AG04450 (cell line): ENCODE measurements at regions not wholly inside any gene's neighbourhood (a gene's known extent, or its start where the extent isn't known, plus 50 kb on each side); places are given as distances from the start of the nearest gene placed in this dataset.

Experiments used
- CTCF ChIA-PET: fragments of 300-600, 350-600 bp; formaldehyde crosslinking; extraction: SDS; loops from one replicate; lab custom pipeline; 2022; ENCODE audit warnings: antibody characterized with exemption, inconsistent platforms; lab: Charles Lee
- POLR2A ChIA-PET: fragments of 350-600 bp; formaldehyde crosslinking; extraction: SDS; loops from one replicate; lab custom pipeline; 2021; ENCODE audit warnings: antibody characterized with exemption, inconsistent platforms; lab: Yijun Ruan, JAX
- DNase-seq: peaks from one replicate; pipeline ENCODE4 v3.0.0-alpha.2; 2011; ENCODE audit warnings: low read depth, low spot score
- H3K27ac ChIP-seq: one replicate; pipeline ENCODE4 v1.5.1; 2012; ENCODE audit warnings: low read depth, low read length, control low read depth
- H3K27me3 ChIP-seq: one replicate; pipeline ENCODE4 v1.6.0; 2012; ENCODE audit warnings: low read length; ENCODE audit not compliant: control insufficient read depth, insufficient read depth
- H3K4me3 ChIP-seq: 2 replicates; pipeline ENCODE4 v1.5.1; 2011; ENCODE audit warnings: mild to moderate bottlenecking, low read depth, low read length, control low read depth
- H3K9me3 ChIP-seq: 2 replicates; pipeline ENCODE4 v1.5.1; 2012; ENCODE audit warnings: low read length; ENCODE audit not compliant: control insufficient read depth, insufficient read depth
- CTCF ChIP-seq: IDR thresholded peaks from 2 replicates; pipeline ENCODE4 v1.5.1; 2011; ENCODE audit warnings: low read depth, low read length, control low read depth, inconsistent platforms

DNA sequence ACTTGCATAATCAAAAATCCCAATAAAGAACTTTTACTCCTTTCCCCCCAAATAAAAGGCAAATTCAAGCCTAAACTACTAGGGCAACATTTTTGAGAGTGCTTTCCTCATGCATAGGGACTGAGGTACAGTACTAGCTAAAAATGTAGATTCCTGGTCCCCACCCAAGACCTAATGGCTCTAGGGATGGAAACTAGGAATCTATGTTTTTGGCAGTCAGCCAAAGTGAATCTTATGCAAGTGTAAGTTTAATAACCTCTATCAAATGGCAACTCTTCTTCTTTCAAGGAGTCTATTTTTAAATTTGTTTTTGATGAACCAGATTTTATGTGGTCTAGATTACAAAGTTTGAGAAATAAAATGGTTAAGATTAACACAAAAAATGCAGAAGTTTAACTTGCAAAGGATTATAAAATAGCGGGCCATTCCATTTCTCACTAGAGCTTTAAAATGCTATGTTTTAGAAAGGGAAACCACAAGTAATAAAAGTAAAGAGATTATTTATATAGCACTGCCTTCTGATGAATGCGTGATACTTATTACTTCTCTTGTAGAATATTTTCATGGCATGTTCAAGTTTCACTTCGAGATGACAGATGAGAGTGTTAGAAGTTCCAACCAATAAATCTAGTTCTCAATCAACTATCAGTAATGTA is 70.4 kb upstream of the MDFIC start:
- CTCF ChIA-PET: interaction anchor here (1.6 kb wide), 1 partner anchor 770 kb away, joined by 3 read pairs; no protein-coding TSS in a partner anchor
- Histone ChIP-seq H3K4me3 (no peak overlapping the region), H3K27ac (no peak overlapping the region), H3K9me3 (no peaks in the 10 kb centered on the region), H3K27me3 (no peaks in the 10 kb centered on the region)
- DNase-seq: no peak
- POLR2A ChIA-PET: no interaction called here
- TF ChIP-seq CTCF: no peak

DNA sequence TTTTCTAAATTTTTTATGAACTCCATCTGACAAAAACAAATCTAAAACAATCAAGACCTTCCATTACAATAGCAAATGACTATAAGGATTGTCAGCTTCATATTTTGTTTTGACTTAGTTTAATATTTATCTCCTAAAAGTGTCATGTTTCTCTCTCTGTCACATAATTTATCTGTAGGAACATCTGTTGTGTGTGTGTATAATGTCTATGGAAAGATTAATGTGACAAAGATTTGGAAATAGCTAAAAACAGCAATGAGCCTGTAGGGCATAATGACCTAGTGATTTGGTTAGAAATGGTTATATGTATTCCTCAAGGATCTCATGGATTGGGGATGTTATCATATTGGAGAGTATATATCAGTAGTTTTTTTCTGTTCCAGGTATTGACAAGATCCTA is 69.6 kb upstream of the MDFIC start:
- H3K27ac ChIP-seq: no peak overlapping the region
- H3K9me3 ChIP-seq: no peaks in the 10 kb centered on the region
- H3K4me3 ChIP-seq: no peak overlapping the region
- TF ChIP-seq CTCF: no peak
- no peaks in the 10 kb centered on the region for H3K27me3 ChIP-seq
- POLR2A ChIA-PET: no interaction called here
- DNase-seq: no peak
- CTCF ChIA-PET: interaction anchor here (1.6 kb wide), 1 partner anchor 771 kb away, joined by 3 read pairs; no protein-coding TSS in a partner anchor

DNA sequence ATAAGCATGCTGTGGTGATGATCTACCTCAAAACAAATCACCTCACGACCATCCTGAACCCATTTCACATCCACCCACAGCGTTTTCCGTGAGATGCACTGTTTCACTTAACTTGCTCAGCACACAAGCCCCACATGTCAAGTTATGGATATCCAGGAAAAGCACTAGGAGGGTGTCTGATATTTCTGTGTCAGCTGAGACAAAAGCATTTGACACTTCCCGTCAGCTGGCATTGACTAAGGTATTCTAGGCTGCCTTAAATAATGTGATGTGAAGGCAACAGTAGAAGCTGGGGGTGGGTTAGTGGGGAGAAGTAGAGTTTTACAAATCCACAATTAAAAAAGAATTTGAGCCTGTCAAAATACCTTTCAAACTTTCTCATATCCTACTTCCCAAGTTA is 68.7 kb upstream of the MDFIC start:
- no peak for DNase-seq
- Histone ChIP-seq H3K27me3 (no peaks in the 10 kb centered on the region), H3K9me3 (no peaks in the 10 kb centered on the region), H3K4me3 (no peak overlapping the region), H3K27ac (no peak overlapping the region)
- ChIA-PET CTCF (interaction anchor here (1.2 kb wide), 1 partner anchor 827 kb away, joined by 3 read pairs; no protein-coding TSS in a partner anchor), POLR2A (no interaction called here)
- no peak for TF ChIP-seq CTCF

DNA sequence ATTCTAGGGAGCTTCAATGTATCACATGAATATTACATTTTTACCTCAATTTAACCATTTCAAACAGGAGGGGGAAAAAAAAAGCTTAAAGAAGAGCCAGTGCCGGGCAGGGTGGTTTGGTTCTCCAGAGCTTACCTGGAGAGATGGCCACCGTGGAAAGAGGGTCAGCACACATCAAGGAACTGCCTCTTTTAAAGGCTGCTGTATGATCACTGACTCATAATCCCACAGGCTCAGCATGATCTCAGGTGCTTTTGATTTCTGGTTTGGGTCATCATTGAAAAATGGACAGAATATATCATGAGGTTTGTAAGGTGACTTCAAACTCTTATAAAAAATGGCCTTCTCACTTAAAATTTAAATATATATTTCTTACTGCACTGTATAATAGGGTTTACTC is 67.5 kb upstream of the MDFIC start:
- no peak for TF ChIP-seq CTCF

DNA sequence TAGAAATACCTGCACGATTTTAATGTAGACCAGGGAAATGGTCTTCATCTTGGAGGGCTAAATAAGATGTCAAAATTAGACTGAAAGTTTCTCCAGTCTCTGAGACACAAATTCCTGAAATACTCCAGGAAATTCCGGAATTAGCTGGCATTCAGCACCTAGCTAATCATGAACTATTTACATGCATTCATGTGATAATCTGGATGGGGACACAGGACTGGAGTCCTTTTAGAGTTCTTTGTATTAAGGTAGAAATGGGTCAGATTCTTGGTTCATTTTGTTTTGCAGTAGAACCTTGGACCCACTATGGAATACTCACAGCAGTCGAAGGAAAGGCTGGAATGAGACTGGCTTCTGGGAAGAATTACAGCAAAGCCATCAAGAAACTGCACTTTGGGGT is 65.3 kb upstream of the MDFIC start:
- CTCF ChIA-PET: interaction anchor here (1.0 to 1.7 kb wide), 2 partner anchors 9 to 824 kb away, joined by 5 to 6 read pairs; no protein-coding TSS in a partner anchor
- POLR2A ChIA-PET: no interaction called here
- H3K27me3 ChIP-seq: no peaks in the 10 kb centered on the region
- no peak for DNase-seq
- H3K9me3 ChIP-seq: no peaks in the 10 kb centered on the region
- no peak overlapping the region for H3K27ac ChIP-seq
- H3K4me3 ChIP-seq: no peak overlapping the region
- no peak for TF ChIP-seq CTCF

More for the DNA sequence above, 67.5 kb upstream of the MDFIC start:
- H3K27ac ChIP-seq: no peak overlapping the region
- no peaks in the 10 kb centered on the region for H3K27me3 ChIP-seq
- DNase-seq: no peak
- ChIA-PET POLR2A (no interaction called here), CTCF (interaction anchor here (0.7 to 1.4 kb wide), 3 partner anchors 11 to 826 kb away, joined by 3 to 9 read pairs (median 3); no protein-coding TSS in a partner anchor)
- H3K9me3 ChIP-seq: no peaks in the 10 kb centered on the region
- no peak overlapping the region for H3K4me3 ChIP-seq
